ENCODE measurements at regions not wholly inside any gene's neighbourhood (a gene's known extent, or its start where the extent isn't known, plus 50 kb on each side); places are given as distances from the start of the nearest gene placed in this dataset.

DNA sequence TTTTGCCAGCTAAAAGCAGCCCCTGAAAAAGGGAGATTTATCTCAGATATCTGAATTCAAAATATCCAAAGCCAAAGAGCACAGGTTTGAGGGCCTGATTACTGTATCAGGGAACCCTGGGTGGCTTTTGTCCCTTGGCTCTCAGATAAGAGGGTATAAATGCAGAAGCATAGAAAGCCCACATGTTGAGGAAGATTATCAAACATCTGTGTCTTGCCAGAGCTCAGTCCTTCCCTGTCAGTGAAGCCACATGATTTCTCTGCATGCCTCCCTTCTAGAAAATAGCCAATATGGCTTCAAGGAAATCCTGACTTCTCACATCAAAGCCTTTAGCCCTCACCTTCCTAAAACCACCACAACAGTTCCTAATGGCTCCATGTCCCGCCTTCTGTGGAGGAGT is 408.0 kb upstream of the DMAC1 start:
- Histone ChIP-seq H3K9me2 (ENCODE audit: insufficient read depth) (no peaks in the 10 kb centered on the region), H3K9me3 (ENCODE audit: low read depth) (peaks cover 2% of the 10 kb centered on the region), H3K79me2 (ENCODE audit: insufficient read depth) (no peaks in the 10 kb centered on the region), H3K4me2 (ENCODE audit: unreplicated experiment) (no peak overlapping the region), H4K20me1 (ENCODE audit: insufficient read depth) (no peaks in the 10 kb centered on the region), H2AFZ (no peak overlapping the region), H3K4me3 (no peak overlapping the region), H3F3A (ENCODE audit: insufficient read depth) (no peaks in the 10 kb centered on the region), H3K4me1 (ENCODE audit: insufficient read depth) (no peaks in the 10 kb centered on the region), H3K36me3 (ENCODE audit: low read depth) (no peaks in the 10 kb centered on the region), H3K27ac (no peak overlapping the region), H3K9ac (no peak overlapping the region), H3K27me3 (replicated peaks; ENCODE audit: insufficient read depth) (no peaks in the 10 kb centered on the region)
- WGBS, 2 experiments (ENCODE audit: low coverage in 1 of 2, low lambda C conversion rate in 2 of 2, missing lambda C conversion rate in 2 of 2), result 0% methylated on average over 1 of the region's 1 CpG
- no peak for TF ChIP-seq EZH2 (IDR thresholded peaks at IDR 0.05; ENCODE audit: insufficient read depth, poor library complexity, severe bottlenecking)
- no peak for TF ChIP-seq EZH2phosphoT487 (IDR thresholded peaks at IDR 0.05; ENCODE audit: insufficient read depth, low read depth)
- no peak for DNase-seq
- in situ Hi-C loops (cut with MboI), result no loop called here

DNA sequence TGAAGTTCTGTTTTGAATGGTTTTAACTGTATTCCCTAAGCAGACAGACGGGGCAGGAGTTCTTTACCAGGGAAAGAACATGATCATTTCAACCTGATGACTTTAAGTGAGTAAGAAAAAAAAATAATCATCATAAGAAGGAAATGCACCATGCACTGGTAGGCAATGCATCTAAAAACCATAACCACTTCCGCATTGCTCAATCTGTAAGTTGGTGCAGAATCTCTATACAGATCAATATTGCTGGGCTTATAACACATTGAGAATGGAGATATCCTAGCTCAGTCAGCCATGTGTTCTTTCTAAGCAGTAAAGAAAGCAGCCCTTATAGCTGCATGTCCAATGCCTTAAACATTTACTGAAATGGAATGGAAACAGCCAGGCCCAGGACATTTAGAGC is 407.1 kb upstream of the DMAC1 start:
- in situ Hi-C loops (cut with MboI), result no loop called here
- Histone ChIP-seq H3K79me2 (ENCODE audit: insufficient read depth) (no peaks in the 10 kb centered on the region), H4K20me1 (ENCODE audit: insufficient read depth) (no peaks in the 10 kb centered on the region), H3K9ac (no peak overlapping the region), H3K4me1 (ENCODE audit: insufficient read depth) (no peaks in the 10 kb centered on the region), H2AFZ (no peak overlapping the region), H3K36me3 (ENCODE audit: low read depth) (no peaks in the 10 kb centered on the region), H3K4me3 (no peak overlapping the region), H3K27ac (no peak overlapping the region), H3K4me2 (ENCODE audit: unreplicated experiment) (no peak overlapping the region), H3K9me3 (ENCODE audit: low read depth) (peaks cover 2% of the 10 kb centered on the region), H3F3A (ENCODE audit: insufficient read depth) (no peaks in the 10 kb centered on the region), H3K27me3 (replicated peaks; ENCODE audit: insufficient read depth) (no peaks in the 10 kb centered on the region), H3K9me2 (ENCODE audit: insufficient read depth) (no peaks in the 10 kb centered on the region)
- WGBS, 2 experiments (ENCODE audit: low coverage in 1 of 2, low lambda C conversion rate in 2 of 2, missing lambda C conversion rate in 2 of 2), result 13 to 24% methylated on average over 2 of the region's 2 CpGs
- no peak for DNase-seq
- TF ChIP-seq EZH2 (IDR thresholded peaks at IDR 0.05; ENCODE audit: insufficient read depth, poor library complexity, severe bottlenecking) (no peak), EZH2phosphoT487 (IDR thresholded peaks at IDR 0.05; ENCODE audit: insufficient read depth, low read depth) (no peak)

DNA sequence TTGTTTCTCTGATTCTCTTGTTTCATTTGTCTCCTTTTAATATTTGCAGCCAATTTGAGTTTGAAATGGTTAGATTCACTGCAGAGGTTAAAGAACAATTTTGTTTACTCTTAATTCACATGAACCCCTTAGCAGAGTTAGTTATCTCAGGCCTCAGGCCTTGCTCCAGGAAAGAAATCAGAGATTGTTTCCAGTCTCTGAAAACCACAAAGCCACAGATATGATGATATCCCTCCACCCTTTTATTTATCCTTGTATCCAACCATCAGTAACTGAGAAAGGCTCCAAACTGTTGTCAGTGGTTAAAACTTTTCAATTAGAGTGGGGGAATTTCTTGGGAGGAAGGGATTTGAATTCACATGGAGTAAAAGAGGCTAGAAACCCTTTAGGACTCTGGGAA is 406.0 kb upstream of the DMAC1 start:
- H3K4me3 ChIP-seq, result no peak overlapping the region
- no peaks in the 10 kb centered on the region for H3F3A ChIP-seq (ENCODE audit: insufficient read depth)
- H3K36me3 ChIP-seq (ENCODE audit: low read depth), result no peaks in the 10 kb centered on the region
- no peak overlapping the region for H3K27ac ChIP-seq
- H3K4me2 ChIP-seq (ENCODE audit: unreplicated experiment), result no peak overlapping the region
- H3K27me3 ChIP-seq (replicated peaks; ENCODE audit: insufficient read depth), result no peaks in the 10 kb centered on the region
- H3K9me2 ChIP-seq (ENCODE audit: insufficient read depth), result no peaks in the 10 kb centered on the region
- no peaks in the 10 kb centered on the region for H4K20me1 ChIP-seq (ENCODE audit: insufficient read depth)
- no peaks in the 10 kb centered on the region for H3K79me2 ChIP-seq (ENCODE audit: insufficient read depth)
- no peak for DNase-seq
- peaks cover 2% of the 10 kb centered on the region for H3K9me3 ChIP-seq (ENCODE audit: low read depth)
- no peak overlapping the region for H3K9ac ChIP-seq
- in situ Hi-C loops (cut with MboI), result no loop called here
- TF ChIP-seq EZH2 (IDR thresholded peaks at IDR 0.05; ENCODE audit: insufficient read depth, poor library complexity, severe bottlenecking) (no peak), EZH2phosphoT487 (IDR thresholded peaks at IDR 0.05; ENCODE audit: insufficient read depth, low read depth) (no peak)
- H3K4me1 ChIP-seq (ENCODE audit: insufficient read depth), result no peaks in the 10 kb centered on the region
- H2AFZ ChIP-seq, result no peak overlapping the region

DNA sequence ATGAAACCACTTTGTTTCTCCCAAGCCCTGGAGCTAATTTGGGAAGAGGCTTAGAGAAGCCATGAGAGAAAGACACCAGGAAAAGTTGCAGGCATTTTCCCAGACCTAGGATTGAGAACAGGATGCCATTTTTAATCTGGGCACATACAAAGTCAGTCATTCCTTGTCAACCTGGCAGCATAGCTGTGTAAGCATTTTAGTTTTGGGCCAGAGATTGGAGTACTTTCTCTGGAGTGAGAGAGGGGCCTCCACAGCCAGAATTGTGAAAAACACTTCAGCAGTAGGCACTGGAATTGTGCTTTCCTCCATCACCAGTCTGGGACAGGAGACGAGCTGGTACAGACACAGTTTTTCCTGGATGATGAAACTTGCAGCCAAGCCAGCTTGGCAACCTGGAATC is 390.3 kb upstream of the DMAC1 start:
- in situ Hi-C loops (cut with MboI), result no loop called here
- H3K27me3 ChIP-seq (replicated peaks; ENCODE audit: insufficient read depth), result no peaks in the 10 kb centered on the region
- no peak overlapping the region for H3K9ac ChIP-seq
- H3F3A ChIP-seq (ENCODE audit: insufficient read depth), result no peaks in the 10 kb centered on the region
- TF ChIP-seq EZH2phosphoT487 (IDR thresholded peaks at IDR 0.05; ENCODE audit: insufficient read depth, low read depth) (no peak), EZH2 (IDR thresholded peaks at IDR 0.05; ENCODE audit: insufficient read depth, poor library complexity, severe bottlenecking) (no peak)
- H3K36me3 ChIP-seq (ENCODE audit: low read depth), result no peaks in the 10 kb centered on the region
- H3K27ac ChIP-seq, result no peak overlapping the region
- DNase-seq, result no peak
- no peaks in the 10 kb centered on the region for H4K20me1 ChIP-seq (ENCODE audit: insufficient read depth)
- H3K9me2 ChIP-seq (ENCODE audit: insufficient read depth), result no peaks in the 10 kb centered on the region
- H3K4me1 ChIP-seq (ENCODE audit: insufficient read depth), result no peaks in the 10 kb centered on the region
- no peaks in the 10 kb centered on the region for H3K79me2 ChIP-seq (ENCODE audit: insufficient read depth)
- no peak overlapping the region for H2AFZ ChIP-seq
- no peak overlapping the region for H3K4me3 ChIP-seq
- no peak overlapping the region for H3K4me2 ChIP-seq (ENCODE audit: unreplicated experiment)
- WGBS, 2 experiments (ENCODE audit: low coverage in 1 of 2, low lambda C conversion rate in 2 of 2, missing lambda C conversion rate in 2 of 2), result 7% methylated on average over 1 of the region's 1 CpG
- H3K9me3 ChIP-seq (ENCODE audit: low read depth), result no peaks in the 10 kb centered on the region

DNA sequence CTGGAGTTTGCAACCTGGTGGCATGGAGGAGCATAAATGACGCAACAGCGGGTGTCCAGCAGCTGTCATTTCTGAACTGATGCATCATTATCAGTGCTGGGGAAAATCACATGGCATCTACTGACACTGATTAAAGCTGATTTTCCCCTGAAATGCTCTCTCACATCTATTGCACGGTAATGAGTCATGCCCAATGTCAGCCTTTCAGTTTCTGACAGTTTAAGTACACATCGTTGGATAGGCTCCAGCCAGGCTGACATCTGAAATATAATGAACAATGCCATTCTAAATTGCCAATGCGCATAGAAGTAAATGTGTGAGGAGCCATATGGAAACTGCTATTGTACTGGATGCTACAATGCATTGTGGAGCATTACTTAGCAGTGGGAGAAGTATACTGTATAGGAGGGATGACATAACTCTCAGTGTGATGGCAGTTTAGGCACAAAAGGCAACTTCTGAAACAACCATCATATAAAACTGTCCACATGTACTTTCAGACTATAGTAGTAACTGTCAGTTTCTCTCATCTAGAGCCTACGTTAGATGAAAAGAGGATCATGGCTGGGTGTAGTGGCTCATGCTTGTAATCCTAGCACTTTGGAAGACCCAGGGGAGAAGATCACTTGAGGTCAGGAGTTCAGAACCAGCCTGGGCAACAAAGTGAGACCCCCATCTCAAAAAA is 389.3 kb upstream of the DMAC1 start:
- H3K9me2 ChIP-seq (ENCODE audit: insufficient read depth), result no peaks in the 10 kb centered on the region
- H4K20me1 ChIP-seq (ENCODE audit: insufficient read depth), result no peaks in the 10 kb centered on the region
- no peaks in the 10 kb centered on the region for H3K27me3 ChIP-seq (replicated peaks; ENCODE audit: insufficient read depth)
- TF ChIP-seq EZH2phosphoT487 (IDR thresholded peaks at IDR 0.05; ENCODE audit: insufficient read depth, low read depth) (no peak), EZH2 (IDR thresholded peaks at IDR 0.05; ENCODE audit: insufficient read depth, poor library complexity, severe bottlenecking) (no peak)
- no peak overlapping the region for H3K27ac ChIP-seq
- no peaks in the 10 kb centered on the region for H3F3A ChIP-seq (ENCODE audit: insufficient read depth)
- no peaks in the 10 kb centered on the region for H3K79me2 ChIP-seq (ENCODE audit: insufficient read depth)
- H2AFZ ChIP-seq, result no peak overlapping the region
- in situ Hi-C loops (cut with MboI), result no loop called here
- H3K9me3 ChIP-seq (ENCODE audit: low read depth), result no peaks in the 10 kb centered on the region
- H3K4me1 ChIP-seq (ENCODE audit: insufficient read depth), result no peaks in the 10 kb centered on the region
- no peak overlapping the region for H3K4me3 ChIP-seq
- 11 to 16% methylated on average over 6 of the region's 6 CpGs for WGBS, 2 experiments (ENCODE audit: low coverage in 1 of 2, low lambda C conversion rate in 2 of 2, missing lambda C conversion rate in 2 of 2)
- DNase-seq, result no peak
- H3K9ac ChIP-seq, result no peak overlapping the region
- H3K36me3 ChIP-seq (ENCODE audit: low read depth), result no peaks in the 10 kb centered on the region
- no peak overlapping the region for H3K4me2 ChIP-seq (ENCODE audit: unreplicated experiment)
